WI38 (cell line): ENCODE measurements at regions not wholly inside any gene's neighbourhood (a gene's known extent, or its start where the extent isn't known, plus 50 kb on each side); places are given as distances from the start of the nearest gene placed in this dataset.

Source experiments
- H3K4me3 ChIP-seq: 2 replicates; pipeline ENCODE4 v1.5.1; 2011; ENCODE audit warnings: low read depth, mild to moderate bottlenecking, control low read depth, low read length
- TF ChIP-seq, protein P1 (sequence below): IDR thresholded peaks from 2 replicates; pipeline ENCODE4 v1.5.1; 2012; ENCODE audit warnings: low read depth, mild to moderate bottlenecking, control low read depth, low read length

DNA sequence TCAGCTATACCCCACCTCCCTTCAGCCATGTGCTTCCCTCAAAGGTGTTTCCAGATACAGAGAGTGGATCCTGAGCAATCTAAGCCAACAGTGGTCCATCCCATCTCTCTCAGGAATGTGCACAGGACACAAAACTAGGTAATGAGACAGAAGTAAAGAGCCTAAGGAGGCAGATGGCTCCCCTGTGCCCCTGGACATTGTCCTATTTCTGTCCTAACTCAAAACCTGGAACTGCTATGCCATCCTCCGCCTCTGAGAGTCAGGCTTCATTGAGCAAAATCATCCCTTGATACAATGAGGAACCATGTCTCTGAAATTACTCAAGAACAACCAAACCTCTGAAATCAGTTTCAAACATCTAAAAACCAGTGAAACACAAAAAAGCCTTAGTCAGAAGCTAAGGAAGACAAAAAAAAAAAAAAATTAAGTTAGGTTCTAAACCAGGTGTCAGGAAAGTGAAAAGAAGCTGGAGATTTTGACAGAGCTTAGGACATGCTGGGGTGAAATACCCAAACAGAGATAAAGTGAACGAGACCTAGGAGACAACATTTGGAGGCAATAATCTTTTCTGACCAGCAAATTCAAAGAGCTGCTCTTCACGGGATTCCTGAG is 200.3 kb upstream of the PLEKHG7 start:
- H3K4me3 ChIP-seq, result no peak overlapping the region
- TF ChIP-seq, protein P1, sequence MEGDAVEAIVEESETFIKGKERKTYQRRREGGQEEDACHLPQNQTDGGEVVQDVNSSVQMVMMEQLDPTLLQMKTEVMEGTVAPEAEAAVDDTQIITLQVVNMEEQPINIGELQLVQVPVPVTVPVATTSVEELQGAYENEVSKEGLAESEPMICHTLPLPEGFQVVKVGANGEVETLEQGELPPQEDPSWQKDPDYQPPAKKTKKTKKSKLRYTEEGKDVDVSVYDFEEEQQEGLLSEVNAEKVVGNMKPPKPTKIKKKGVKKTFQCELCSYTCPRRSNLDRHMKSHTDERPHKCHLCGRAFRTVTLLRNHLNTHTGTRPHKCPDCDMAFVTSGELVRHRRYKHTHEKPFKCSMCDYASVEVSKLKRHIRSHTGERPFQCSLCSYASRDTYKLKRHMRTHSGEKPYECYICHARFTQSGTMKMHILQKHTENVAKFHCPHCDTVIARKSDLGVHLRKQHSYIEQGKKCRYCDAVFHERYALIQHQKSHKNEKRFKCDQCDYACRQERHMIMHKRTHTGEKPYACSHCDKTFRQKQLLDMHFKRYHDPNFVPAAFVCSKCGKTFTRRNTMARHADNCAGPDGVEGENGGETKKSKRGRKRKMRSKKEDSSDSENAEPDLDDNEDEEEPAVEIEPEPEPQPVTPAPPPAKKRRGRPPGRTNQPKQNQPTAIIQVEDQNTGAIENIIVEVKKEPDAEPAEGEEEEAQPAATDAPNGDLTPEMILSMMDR, result no peak

DNA sequence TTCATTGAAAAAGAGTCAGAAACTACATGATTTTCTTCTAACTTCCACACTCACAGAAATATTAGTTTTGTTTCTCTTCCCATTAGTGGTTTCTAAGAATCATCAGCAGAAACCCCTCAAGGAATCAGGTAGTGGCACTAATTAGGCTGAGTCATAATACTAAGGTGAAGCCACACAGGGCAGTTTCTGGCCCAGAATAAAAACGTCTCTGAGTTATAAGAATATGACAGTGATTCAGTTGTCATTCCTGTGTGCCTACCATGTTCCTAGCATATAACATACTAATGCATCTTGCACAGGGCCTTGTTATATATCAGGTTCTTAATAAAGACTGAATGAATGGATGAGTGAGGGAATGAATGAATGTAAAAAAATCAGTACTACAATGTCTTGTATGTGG is 206.0 kb upstream of the PLEKHG7 start:
- TF ChIP-seq, protein P1, result no peak
- H3K4me3 ChIP-seq, result no peak overlapping the region

DNA sequence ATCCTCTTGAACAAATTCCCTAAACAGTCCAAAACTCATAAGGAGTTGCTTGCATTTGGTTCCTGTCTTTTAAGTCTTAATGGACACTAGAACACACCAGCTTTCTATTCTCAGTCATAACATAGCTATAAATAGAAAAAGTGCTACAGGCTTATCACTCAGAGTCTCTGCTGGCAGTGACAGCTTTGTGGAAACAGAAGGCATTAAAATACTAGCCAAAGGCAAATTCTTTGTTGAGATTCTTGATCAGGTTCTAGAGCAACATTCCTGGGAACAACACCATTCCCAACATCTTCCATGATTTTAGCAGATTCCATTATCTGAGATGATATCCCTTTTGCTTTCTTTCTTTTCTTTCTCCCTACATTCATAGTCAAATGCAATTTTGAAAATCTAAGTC is 207.7 kb upstream of the PLEKHG7 start:
- H3K4me3 ChIP-seq, result no peak overlapping the region
- TF ChIP-seq, protein P1, result no peak

DNA sequence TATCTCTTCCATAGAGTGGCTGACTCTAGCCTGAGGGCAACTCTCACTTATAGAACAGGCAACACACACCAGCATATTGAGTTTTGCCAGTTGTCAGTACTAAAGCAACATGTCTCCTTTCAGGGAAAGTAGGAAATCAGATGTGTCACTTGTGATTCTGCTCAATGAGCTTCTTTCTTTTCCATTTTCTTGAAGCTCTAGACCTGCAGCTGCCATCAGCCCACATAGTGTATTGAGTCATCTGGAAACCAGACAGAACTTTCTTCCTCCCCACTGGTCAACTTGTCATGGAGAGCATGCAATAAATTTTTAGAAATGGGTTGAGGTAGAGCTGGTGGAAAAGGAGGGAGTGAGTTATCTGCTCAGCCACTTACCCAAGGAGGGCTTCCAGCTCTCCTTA is 209.0 kb upstream of the PLEKHG7 start:
- H3K4me3 ChIP-seq, result no peak overlapping the region
- TF ChIP-seq, protein P1, result no peak

DNA sequence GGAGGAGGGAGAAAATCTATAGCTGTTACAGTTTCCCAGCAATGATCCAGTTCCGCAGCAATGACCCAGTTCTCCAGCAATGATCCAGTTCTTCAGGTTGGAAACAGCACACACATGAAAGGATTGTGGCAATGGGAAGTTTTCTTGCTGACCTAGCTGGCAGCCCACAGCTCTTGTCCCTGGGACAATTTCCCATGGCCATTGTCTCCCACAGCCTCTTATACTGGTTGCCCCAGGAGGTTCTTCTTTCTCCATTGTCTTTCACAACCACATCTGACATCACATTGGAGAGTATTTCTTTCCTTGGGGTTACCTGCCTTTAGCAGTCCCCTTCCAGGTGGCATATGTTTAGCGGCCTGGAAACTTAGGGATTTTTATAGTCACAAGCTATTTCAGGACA is 209.8 kb upstream of the PLEKHG7 start:
- TF ChIP-seq, protein P1, result no peak

DNA sequence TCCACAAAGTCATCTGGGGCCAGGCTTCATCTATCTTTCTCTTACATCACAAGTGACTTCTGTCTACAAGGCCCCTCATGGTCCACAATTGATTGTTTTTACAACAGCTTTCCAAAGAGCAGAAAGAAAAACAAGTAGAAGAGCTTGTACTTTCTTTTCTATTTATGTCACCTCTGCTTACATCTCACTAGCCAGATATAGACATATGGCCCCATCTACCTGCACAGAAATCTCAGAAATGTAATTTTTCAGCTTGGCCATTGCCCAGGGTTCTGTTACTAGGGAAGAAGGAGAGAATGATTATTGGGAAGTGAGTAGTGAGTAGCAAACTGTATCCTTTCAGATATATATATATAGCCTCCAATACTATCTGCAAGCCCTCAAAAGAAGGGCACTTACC is 210.5 kb upstream of the PLEKHG7 start:
- TF ChIP-seq, protein P1, result no peak

More for the DNA sequence above, 209.8 kb upstream of the PLEKHG7 start:
- H3K4me3 ChIP-seq, result no peak overlapping the region

DNA sequence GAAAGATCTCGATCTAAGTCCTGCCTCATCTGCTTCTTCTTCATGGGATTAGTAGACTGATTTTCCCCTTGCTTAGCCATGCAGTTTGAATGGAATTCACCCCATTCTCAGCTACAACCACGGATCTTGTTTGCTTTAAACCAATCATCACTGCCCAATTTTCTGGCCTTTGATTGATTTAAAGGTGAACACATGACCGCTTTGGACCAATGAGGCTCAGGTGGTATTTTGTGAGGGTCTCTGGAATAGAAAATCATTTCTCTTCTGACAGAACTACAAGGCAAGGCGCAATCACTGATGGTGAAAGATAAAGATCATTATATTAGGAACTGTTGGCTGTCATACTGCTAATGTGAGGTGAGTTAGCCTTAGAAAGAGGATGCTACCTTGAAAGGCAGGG is 213.0 kb upstream of the PLEKHG7 start:
- no peak overlapping the region for H3K4me3 ChIP-seq
- TF ChIP-seq, protein P1, result no peak

More for the DNA sequence above, 210.5 kb upstream of the PLEKHG7 start:
- no peak overlapping the region for H3K4me3 ChIP-seq
